NCI-H2227 treated with DMSO at 0.1 percent for 48 hours (cell line): ENCODE measurements at regions not wholly inside any gene's neighbourhood (a gene's known extent, or its start where the extent isn't known, plus 50 kb on each side); places are given as distances from the start of the nearest gene placed in this dataset.

Experiments
- DNase-seq: peaks from one replicate; lab custom pipeline; 2025; lab: John Stamatoyannopoulos, UW

GRCh38 chr22:48369789-48370507 lies 1457.7 kb downstream of the BRD1 start:
- no peak for DNase-seq

- no peak for DNase-seq
These were observed 1458.6 kb downstream of the BRD1 start for GRCh38 chr22:48368975-48369525.

- no peak for DNase-seq
These were observed 1459.9 kb downstream of the BRD1 start for GRCh38 chr22:48367731-48368130.

- no peak for DNase-seq
These were observed 1461.1 kb downstream of the BRD1 start for GRCh38 chr22:48366591-48366990.

- DNase-seq = no peak
These were observed 1461.6 kb downstream of the BRD1 start for GRCh38 chr22:48366056-48366455.

- no peak for DNase-seq
These were observed 1462.3 kb downstream of the BRD1 start for GRCh38 chr22:48365386-48365785.

- no peak for DNase-seq
These were observed 1464.8 kb downstream of the BRD1 start for GRCh38 chr22:48362721-48363404.

- DNase-seq = no peak
These were observed 1466.5 kb downstream of the BRD1 start for GRCh38 chr22:48361099-48361639.

- no peak for DNase-seq
These were observed 1468.1 kb downstream of the BRD1 start for GRCh38 chr22:48359613-48359965.

- DNase-seq = no peak
These were observed 1468.6 kb downstream of the BRD1 start for GRCh38 chr22:48358886-48359612.

- DNase-seq = no peak
These were observed 1469.7 kb downstream of the BRD1 start for GRCh38 chr22:48357961-48358360.

- no peak for DNase-seq
These were observed 1470.5 kb downstream of the BRD1 start for GRCh38 chr22:48357196-48357595.

GRCh38 chr22:48356731-48357130 lies 1470.9 kb downstream of the BRD1 start:
- DNase-seq = no peak

GRCh38 chr22:48354096-48354495 lies 1473.6 kb downstream of the BRD1 start:
- no peak for DNase-seq

- DNase-seq = no peak
These were observed 1474.3 kb downstream of the BRD1 start for GRCh38 chr22:48353116-48353947.

GRCh38 chr22:48352086-48352911 lies 1475.4 kb downstream of the BRD1 start:
- DNase-seq = no peak

- DNase-seq = no peak
These were observed 1476.1 kb downstream of the BRD1 start for GRCh38 chr22:48351376-48352085.

GRCh38 chr22:48350456-48350855 lies 1477.2 kb downstream of the BRD1 start:
- no peak for DNase-seq

- DNase-seq = no peak
These were observed 1478.8 kb downstream of the BRD1 start for GRCh38 chr22:48348855-48349254.

GRCh38 chr22:48347311-48347710 lies 1480.4 kb downstream of the BRD1 start:
- no peak for DNase-seq
